GM18507 (cell line): ENCODE measurements at regions not wholly inside any gene's neighbourhood (a gene's known extent, or its start where the extent isn't known, plus 50 kb on each side); places are given as distances from the start of the nearest gene placed in this dataset.
"Not testable (repeated sequence)": the region's sequence is repeated elsewhere in the genome, so short reads cannot be mapped to it uniquely, and the experiment has no call there.

Source experiments
- DNase-seq: peaks from one replicate; pipeline ENCODE4 v3.0.0; 2011; ENCODE audit warnings: low read depth; ENCODE audit not compliant: insufficient read length; ENCODE audit errors: extremely low spot score
- FAIRE-seq: peaks from 2 replicates; lab custom pipeline; 2011; peaks lifted over from hg19 to GRCh38; lab: Jason Lieb, UNC

- no peak for FAIRE-seq
- DNase-seq: no peak
Measured at GRCh38 chr21:21818898-21819297, 820.7 kb downstream of the NCAM2 start.

GRCh38 chr21:21828130-21828529 is 829.9 kb downstream of the NCAM2 start:
- no peak for FAIRE-seq
- DNase-seq: no peak

GRCh38 chr21:21831036-21831435 is 832.8 kb downstream of the NCAM2 start:
- FAIRE-seq (no peak), DNase-seq (no peak)

- no peak for FAIRE-seq
- DNase-seq: no peak
Measured at GRCh38 chr21:21845901-21846300, 847.7 kb downstream of the NCAM2 start.

GRCh38 chr21:21851205-21851604 is 853.0 kb downstream of the NCAM2 start:
- no peak for DNase-seq
- no peak for FAIRE-seq

GRCh38 chr21:21851657-21852056 is 853.4 kb downstream of the NCAM2 start:
- DNase-seq (no peak), FAIRE-seq (no peak)

DNA sequence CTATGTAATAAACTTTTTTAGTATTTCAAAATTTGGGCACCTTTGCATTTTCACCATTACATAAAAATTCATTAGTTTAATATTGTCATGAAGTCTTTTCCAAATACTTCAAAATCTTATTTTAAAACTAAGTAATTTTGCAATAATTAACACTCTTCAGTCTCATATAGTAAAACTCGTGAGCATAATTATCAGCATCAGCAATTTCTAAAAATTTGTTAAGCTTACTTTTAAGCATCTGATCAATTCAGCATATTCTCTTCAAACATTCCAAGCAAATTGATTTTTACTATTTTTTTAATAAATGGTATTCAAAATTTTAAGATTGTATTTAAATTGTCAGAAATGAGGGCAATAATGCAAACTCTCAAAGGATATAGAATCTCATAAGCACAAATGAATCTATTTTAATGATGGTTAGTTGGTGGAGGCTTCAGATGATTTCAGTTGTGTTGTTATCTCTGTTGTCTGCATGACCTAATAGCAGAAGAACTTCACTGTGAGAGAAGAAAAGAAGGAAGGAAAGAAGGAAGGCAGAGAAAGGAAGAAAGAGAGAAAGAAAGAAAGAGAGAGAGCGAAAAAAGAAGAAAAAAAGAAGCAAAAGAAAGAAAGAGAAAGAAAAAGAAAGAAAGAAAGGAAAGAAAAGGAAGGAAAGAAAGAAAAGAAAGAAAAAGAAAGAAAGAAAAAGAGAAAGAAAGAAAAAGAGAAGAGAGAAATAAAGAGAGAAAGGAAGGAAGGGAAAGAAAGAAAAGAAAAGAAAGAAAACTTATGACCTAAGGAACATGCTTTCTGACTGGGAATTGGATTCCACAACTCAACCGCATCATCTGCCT is 860.5 kb downstream of the NCAM2 start:
- no peak for FAIRE-seq
- no peak for DNase-seq

GRCh38 chr21:21860888-21861287 is 862.7 kb downstream of the NCAM2 start:
- FAIRE-seq (no peak), DNase-seq (no peak)

GRCh38 chr21:21864321-21864840 is 866.2 kb downstream of the NCAM2 start:
- no peak for DNase-seq
- FAIRE-seq: no peak

GRCh38 chr21:21897275-21897883 is 899.2 kb downstream of the NCAM2 start:
- FAIRE-seq (no peak), DNase-seq (no peak)

- DNase-seq (no peak), FAIRE-seq (no peak)
Measured at GRCh38 chr21:21898801-21899200, 900.6 kb downstream of the NCAM2 start.

DNA sequence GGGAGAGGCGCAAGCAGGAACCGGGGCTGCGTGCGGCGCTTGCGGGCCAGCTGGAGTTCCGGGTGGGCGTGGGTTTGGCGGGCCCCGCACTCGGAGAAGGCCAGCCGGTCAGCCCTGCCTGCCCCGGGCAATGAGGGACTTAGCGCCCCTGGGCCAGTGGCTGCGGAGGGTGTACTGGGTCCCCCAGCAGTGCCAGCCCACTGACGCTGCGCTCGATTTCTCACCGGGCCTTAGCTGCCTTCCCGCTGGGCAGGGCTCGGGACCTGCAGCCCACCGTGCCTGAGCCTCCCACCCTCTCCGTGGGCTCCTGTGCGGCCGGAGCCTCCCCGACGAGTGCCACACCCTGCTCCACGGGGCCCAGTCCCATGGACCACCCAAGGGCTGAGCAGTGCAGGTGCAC is 904.2 kb downstream of the NCAM2 start:
- not testable (repeated sequence) for DNase-seq, FAIRE-seq

DNA sequence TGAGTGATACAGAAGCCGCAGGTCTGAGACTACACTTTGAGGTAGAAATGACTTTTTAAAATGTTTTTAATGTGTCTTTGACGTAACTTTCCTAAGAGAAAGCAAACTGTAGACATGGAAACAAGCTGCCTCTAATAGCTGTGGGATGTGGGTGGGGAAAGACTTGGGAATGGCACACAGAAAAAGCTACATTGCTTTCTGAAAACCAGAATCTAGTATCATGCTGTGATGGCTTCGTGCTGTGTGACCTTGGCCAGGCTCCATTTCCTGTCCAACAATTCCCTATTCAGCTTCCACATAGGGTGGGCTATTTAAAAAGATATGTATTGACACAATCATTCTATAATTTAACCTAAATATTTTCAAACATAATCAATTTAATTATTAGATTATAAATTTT is 909.1 kb downstream of the NCAM2 start:
- DNase-seq (no peak), FAIRE-seq (no peak)

- DNase-seq: no peak
- no peak for FAIRE-seq
Measured at GRCh38 chr21:21915816-21916215, 917.6 kb downstream of the NCAM2 start.

DNA sequence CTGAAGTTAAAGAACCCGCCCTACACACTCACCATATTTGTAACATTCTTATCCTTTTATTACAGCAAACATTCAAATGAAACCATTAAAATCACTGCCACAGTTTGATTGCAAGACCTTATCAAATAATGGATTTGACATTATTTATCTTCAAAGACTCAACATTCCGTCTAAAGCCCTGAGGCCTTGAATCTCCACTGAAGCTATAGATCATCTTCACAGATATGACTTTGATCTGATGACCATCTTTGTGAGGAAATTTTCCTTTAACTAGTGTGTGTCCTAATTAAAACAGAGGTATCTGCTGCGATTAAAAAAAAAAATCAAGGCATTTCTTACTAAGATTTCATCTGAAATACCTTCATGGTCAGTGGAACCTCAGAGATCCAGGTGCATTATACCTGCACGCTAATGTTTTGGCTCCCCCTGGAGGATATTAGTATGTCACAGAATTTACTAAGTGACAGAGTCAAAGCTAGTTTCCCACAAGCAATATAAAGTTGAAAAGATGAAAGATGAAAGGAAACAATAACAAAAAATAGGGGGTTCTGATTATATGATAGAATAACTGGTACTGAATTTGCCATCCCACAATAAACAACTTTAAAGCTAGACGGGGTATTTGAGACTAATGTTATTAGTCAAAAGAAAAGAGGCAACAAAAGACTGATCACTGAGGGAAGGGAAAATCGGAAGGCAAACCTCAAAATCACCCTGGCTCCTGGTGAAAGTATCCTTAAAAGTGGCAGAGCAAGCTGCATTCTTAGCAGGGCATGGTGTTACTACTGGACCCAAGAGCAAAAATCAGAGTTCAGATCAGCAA is 923.4 kb downstream of the NCAM2 start:
- FAIRE-seq: no peak
- no peak for DNase-seq

DNA sequence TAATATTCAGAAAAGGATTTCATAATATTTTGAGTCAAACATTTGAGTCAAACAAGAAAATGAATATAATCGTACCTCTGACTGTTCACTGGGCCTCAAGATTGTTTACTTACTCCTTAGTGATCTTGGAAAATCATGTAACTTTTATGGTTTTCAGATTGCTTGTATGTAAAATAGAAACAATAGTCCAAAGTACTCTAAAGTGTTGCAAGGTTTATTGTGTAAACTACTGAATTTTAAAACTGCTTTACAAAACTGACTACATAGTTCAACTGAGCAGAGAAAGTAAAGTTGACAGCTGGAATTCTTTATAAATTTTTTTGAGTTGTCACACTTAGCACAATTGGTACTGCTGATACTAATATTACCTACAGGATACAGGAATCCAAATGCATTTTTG is 931.0 kb downstream of the NCAM2 start:
- FAIRE-seq (no peak), DNase-seq (no peak)

GRCh38 chr21:21929789-21930188 is 931.6 kb downstream of the NCAM2 start:
- DNase-seq (no peak), FAIRE-seq (no peak)

- no peak for FAIRE-seq
- no peak for DNase-seq
Measured at GRCh38 chr21:21952566-21952965, 954.4 kb downstream of the NCAM2 start.

DNA sequence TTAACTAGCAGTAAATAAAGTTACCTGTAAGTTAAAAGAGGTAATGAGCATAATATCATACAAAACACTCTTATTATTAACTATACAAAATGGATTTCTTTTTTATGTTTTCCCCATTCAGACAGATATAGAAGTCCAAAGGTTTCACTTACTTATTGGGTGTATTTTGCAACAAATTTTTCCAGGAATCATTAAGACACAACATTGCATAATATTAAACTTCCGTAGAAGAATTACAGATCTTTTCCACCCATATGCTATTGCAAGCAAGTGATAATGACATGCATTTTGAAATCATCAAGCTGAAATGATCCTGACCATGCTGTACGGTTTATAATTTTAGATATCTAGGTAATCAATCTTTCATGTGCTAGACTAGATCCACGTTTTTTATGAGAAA is 957.0 kb downstream of the NCAM2 start:
- DNase-seq (no peak), FAIRE-seq (no peak)

DNA sequence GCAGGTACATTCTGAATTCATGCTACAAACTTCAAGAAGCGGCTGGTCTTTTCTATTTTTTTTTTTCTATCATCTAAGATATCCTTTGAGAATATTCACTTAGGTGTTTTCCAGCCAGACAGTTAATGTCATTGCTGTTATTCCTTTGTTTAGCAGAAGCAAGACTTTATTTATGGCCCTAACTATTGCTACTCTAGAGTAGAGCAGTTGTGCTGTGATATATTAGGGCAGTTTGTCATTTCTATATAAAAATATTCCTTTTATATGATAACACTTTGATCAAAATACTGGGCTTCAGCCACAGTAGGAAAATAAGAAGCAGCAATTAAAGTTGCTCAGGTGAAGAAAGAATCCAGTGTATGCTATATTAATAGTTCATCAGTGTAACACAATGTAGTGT is 959.3 kb downstream of the NCAM2 start:
- DNase-seq (no peak), FAIRE-seq (no peak)
